ENCODE measurements at regions not wholly inside any gene's neighbourhood (a gene's known extent, or its start where the extent isn't known, plus 50 kb on each side); places are given as distances from the start of the nearest gene placed in this dataset.

DNA sequence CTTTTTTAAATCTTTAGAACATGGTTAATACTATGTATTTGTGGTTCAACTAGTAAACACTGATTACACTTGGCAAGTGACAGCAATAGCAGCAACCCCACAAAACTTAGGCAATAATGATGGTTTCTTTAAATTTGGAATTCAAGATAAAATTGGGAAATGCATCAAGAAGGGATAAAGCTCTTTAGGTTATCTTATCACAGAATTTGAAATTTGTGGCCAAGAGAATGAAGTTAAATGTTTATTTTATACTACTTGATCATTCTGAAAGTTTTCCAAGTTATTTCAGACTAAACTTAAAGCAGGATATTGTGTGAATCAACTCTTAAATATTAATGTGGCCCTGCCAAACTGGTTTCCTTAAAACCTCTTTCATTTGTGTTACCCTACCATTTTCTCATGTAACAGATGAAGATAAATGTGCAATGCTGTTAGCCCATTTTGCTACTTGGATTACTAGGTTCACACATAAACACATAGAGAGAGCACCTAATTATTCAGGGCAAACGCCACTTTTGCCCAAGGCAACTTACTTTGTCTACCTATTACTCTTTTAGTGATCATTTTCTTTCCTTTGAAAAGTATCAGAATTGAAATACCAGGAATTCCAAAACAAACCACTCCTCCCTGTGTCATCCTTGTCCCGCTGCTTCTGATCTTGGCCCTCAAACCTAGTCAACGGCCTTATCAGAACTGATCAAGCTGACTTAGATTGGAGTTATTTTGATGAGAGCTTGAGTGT, 186.7 kb upstream of the TENT5A start:
- TF ChIP-seq POLR2A (IDR thresholded peaks at IDR 0.05) = no peak
- no peak for TF ChIP-seq POLR2AphosphoS5 (IDR thresholded peaks at IDR 0.05)
